ENCODE measurements at regions not wholly inside any gene's neighbourhood (a gene's known extent, or its start where the extent isn't known, plus 50 kb on each side); places are given as distances from the start of the nearest gene placed in this dataset.

DNA sequence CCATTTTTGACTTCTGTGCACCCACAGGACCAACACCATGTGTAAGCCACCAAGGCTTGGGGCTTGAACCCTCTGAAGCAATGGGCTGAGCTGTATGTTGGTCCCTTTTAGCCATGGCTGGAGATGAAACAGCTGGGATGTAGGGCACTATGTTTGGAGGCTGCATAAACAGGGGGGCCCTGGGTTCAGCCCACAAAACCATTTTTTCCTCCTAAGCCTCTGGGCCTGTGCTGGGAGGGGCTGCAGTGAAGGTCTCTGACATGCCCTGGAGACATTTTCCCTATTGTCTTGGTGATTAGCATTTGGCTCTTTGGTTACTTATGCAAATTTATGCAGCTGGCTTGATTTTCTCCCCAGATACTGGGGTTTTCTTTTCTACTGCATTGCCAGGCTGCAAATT, 144.9 kb downstream of the ZNF326 start:
- DNase-seq (ENCODE audit: low spot score): no peak

DNA sequence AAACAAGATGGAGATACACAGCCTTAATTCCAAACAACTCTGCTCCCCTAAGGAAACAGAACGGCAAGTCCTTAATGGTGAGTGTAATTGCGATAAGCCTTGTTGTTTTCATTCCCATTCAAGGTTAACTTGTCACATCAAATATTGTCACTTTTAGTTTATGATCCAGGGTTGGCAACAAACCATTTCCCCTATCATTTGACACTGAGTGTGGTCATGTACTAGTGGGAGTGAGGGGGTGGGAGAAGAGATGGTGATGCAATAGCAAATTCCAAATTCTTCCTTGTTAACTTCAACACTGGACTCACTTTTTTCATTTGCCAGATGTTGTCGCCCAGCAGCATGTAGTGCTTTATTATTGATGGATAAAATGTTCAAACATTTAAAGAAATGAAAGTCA, 140.4 kb downstream of the ZNF326 start:
- DNase-seq (ENCODE audit: low spot score): no peak

DNA sequence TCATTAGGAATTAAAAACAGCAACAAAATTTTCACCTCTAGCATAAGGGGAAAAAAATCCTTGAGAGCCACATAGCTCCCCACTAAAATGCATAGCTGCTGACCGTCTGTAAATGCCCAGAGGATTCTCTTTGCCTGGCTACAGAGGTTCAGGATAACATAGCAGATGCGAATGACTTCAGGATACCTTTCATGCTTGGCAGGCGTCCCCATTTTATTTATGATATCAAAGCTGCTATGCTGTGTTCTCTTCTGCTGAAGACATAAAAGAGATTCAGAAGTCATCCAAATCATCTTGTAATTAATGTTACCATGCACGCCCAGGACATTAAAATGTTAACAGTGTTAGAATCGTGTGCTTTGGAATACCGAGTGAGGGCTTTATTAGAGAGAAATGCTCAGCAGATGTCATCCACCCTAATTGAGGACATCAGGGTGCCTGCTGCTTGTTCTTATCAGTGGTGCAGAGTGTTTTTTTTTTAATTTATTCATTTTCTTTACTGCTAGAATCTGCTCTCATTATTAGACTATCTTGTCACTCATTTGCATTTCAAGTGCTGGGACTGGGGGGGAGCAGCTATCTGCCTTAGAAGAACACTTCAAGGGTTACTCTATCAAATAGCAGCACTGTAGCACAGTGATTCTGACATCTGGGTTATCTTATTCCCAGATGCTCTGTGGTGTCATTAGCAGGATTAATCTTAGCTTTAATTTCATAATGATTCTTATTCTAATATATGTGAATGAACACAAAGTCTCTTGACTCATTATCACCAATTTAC, 139.5 kb downstream of the ZNF326 start:
- no peak for DNase-seq (ENCODE audit: low spot score)

DNA sequence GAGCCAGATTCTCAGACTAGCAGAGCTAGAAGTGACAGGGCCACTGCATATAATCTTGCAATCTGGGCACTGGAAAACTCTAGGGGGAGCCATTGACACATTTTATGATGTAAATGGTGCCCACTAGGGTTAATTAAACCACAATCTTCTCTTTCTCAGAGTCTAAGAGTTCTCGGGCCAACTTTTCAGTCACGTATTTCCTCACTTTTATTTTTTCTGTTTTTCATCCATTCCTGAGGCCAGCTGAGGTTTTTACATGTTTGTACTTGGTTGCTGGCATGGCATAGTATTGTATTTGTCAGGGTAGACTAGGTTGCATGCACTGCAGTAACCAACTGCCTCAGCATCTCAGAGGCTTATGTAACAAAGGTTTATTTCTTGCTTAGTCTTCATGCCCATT, 138.2 kb downstream of the ZNF326 start:
- DNase-seq (ENCODE audit: low spot score): no peak

DNA sequence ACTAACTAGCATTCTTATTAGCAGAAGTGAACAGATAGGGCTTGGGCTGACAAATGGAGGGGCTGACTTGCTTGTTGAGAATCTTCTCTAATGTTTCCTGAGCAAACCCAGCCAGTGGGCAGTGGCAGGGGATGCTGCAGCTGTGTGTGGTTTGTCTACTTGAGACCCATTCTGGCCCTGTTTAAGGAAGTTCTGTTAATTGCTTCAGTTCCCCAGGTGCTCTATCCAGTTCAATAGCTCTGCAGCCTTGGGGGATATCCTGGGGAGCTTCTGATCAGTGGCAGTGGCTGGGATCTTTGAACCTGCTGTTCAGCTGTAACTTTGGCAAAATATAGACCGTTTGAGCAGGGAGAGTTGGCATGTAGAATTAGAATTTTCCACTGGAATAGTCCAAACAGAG, 137.4 kb downstream of the ZNF326 start:
- no peak for DNase-seq (ENCODE audit: low spot score)

DNA sequence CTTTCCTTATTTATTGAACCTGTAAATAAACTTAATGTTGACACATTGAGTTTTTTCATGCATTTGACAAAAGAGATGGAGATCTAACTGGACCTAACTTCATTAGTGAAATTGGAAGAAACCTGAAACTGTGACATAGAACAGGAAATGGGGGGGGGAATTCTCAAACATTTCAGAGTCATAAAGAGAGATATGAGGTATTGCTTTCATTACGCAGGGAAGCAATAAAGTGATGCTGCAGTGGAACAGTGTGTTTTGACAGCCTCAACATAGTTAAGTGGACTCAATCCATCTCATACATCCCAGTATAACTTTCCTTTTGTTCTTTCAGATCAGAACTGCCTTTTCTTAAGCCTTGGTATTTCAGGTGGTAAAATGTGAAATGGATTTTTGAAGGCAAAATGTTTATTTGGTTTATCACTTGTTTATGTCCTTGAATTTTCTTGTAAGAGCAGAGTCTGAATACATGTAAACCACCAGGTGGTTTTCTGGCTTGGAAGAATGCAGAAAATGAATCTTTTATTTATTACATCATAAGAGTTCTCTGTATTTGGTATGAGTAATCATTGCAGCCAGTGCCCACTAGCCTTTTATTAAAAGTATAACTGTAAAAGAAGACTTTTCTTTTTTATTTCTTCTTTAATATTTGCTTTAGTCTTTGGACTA, 132.5 kb downstream of the ZNF326 start:
- DNase-seq (ENCODE audit: low spot score): no peak

DNA sequence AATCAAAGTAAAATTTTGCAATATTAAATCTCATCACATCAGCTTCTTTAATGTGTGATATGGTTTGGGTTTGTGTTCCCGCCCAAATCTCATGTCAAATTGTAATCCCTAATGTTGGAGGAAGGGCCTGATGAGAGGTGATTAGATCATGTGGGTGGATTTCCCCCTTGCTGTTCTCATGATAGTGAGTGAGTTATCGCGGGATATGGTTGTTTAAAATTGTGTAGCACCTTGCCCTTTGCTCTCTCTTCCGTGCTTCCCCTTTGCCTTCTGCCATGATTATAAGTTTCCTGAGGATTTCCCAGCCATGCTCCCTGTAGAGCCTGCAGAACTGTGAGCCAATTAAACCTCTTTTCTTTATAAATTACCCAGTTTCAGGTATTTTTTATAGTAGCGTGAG, 131.9 kb downstream of the ZNF326 start:
- DNase-seq (ENCODE audit: low spot score): no peak

DNA sequence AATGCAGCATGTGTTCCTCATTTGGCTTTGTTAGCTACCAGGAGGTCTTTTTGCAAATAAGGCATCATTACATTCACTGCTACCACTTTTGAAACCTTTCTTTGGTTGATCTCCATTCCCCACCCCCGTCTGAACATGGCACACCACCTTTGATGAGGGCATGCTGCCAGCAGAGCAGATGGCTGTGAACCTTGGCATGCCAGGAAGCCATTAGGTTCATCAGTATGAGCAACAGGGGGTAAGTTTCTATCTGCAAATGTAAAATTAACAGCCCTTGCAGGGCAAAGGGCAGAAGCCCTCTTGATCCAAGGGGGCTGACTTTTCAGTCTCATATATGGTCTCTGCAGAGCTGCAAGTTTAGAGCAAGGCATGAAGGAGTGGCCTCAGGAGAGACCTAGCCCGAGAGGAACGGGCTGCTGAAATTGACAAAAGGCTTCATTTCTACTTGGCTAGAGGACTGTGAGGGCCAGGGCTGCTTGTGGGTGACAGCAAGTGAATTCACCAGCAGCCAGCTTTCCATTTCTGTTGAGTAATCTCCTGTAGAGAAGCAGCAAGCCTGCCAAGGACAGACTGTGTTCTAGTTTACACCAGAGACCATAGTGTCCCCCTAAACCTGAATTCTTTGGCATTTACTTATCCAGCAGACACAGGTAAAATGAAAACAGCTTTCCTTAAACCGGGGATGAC, 127.9 kb downstream of the ZNF326 start:
- DNase-seq (ENCODE audit: low spot score): no peak

DNA sequence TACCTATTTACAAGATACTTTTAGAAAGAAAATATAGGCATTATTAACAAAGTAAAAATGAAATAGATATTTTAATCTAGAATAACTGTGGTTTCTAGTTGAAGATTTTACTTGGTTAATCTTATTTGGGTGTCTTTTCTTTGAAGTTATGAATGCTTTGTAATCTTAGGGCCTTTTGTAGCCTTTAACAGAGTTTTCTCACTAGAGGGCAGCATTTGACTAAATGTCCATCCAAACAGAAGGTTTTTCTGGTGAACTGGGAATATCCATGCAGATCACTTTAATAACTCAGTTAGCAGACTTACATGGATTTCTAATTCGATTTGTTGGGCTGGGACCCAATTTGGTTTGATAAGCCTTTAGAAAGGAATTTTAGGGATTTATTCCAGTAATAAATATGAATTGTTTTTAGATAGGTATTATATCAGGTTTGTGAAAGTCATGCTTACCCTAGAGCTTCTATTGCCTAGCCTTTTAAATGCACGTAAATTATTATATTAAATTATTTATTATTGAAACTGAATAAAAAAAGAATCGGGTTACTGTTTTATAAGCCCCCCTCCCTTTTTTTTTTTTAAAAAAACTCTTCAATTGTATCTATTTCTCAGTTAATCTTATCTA, 119.7 kb downstream of the ZNF326 start:
- DNase-seq (ENCODE audit: low spot score): peak; percentile 26

DNA sequence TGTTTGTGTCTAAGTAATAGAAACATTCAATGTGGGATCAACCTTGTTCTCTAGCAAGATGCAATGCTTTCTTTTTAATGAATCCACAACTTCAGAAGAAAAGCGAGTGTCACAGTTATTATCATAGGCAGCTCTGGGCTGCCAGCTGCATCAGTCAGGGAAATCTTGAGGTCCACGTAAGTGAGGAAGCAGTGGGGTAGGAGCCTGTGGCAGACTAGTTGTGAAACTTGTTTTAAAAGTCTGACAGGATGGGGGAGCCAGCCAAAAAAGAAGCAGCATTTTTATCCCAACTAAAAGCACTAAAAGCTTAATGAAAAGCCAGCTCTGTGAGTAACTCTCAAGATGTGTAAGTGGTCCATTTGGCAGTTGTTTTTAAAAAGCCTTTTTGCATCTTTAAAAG, 113.1 kb downstream of the ZNF326 start:
- no peak for DNase-seq (ENCODE audit: low spot score)

DNA sequence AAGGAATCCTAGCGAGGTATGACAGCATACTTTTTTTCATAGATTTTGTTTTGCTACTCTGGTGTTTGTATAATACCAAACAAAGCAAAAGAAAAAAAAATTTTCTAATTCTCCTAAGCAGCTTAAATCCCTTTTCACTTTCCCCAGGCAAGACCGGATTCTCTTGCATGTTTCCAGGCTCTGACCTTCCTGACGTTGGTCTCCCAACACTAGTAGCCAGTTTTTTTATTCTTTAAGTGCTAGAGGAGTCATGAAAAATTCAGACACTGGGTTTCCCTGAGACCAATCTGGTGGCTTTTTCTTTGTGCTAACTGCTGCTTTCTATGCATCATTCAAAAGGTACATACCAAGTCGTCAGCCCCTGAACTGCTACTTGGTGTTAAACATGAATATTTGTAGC, 111.4 kb downstream of the ZNF326 start:
- no peak for DNase-seq (ENCODE audit: low spot score)

DNA sequence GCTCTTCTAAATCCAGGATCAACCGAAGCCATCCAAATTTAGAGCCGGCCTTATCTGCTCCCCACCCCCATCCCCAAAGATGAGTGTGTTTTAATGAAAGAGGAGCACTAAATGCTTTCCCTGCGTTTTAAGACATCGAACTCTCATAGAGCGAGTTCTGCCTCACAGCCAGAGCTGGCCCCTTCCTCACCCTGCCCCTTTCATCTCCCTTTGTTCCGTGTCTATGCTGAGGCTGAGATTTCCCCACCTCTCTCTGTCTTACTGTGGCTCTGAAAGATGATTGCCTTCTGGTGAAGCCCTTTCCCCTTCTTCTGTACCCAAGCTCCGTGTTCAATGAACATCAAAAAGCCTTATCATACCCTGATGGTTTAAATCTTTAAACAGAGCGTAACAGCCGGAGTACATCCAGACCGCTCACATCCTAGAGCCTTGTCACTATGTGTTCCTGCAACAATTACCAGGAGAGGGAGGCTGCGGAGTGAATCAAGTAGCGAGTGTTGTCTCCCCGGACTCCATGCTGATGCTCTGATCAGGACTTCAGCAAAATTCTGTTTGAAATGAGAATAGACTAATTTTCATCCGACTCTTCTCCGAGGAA, 110.1 kb downstream of the ZNF326 start:
- no peak for DNase-seq (ENCODE audit: low spot score)

DNA sequence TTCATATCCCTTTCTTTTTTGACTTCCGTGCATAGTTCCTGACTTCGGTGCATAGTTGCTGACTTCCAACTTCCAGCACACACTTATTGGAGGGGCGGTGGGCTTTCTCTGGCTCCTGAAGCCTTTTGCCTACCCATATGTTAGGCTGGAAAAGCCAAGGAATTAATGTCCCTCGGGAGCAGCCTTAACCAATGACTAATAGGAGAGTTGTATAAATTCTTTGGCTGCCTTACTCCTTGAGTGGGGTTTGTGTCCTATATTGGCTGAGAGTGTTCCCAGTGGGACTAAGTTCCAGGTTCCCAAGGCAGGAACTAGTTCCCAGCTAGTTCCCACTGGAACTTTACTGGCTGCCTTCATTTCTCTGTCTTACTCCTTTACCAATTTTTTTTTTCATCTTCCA, 105.7 kb downstream of the ZNF326 start:
- DNase-seq (ENCODE audit: low spot score): no peak

DNA sequence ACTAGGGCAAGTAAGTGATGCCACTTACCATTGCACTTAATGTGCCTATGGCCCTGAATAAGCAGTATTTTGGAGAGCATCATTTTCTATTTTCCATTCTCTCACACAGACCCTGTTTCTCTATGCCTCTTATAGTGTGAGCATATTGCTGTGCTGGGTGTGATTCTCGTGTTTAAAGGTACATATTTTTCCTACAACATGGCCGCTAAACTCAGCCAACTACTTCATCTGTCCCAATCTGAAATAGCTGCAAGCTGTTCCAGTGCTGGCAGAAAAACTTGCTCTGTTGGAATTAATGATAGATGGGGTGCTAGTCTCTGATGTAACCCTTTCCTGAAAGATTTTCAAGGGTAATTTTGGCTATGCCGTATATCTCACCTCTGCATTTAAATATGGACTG, 97.5 kb downstream of the ZNF326 start:
- DNase-seq (ENCODE audit: low spot score): no peak
